GM19372 (cell line): ENCODE measurements at regions not wholly inside any gene's neighbourhood (a gene's known extent, or its start where the extent isn't known, plus 50 kb on each side); places are given as distances from the start of the nearest gene placed in this dataset.

ENCODE experiments used
- ATAC-seq: cut with Tn5 transposase; IDR thresholded peaks from one replicate; pipeline ENCODE4 v1.9.1; 2021; ENCODE audit warnings: mild to moderate bottlenecking, low read depth, moderate library complexity; ENCODE audit not compliant: unreplicated experiment

- no peak for ATAC-seq
Observed at GRCh38 chr1:184267747-184268146, 119.1 kb upstream of the C1orf21 start.

- no peak for ATAC-seq
Observed at GRCh38 chr1:184270556-184270955, 116.3 kb upstream of the C1orf21 start.

GRCh38 chr1:184272175-184272866 lies 114.5 kb upstream of the C1orf21 start:
- no peak for ATAC-seq

- no peak for ATAC-seq
Observed at GRCh38 chr1:184276416-184276815, 110.4 kb upstream of the C1orf21 start.

GRCh38 chr1:184279911-184280458 lies 106.8 kb upstream of the C1orf21 start:
- no peak for ATAC-seq

- no peak for ATAC-seq
Observed at GRCh38 chr1:184283999-184284398, 102.8 kb upstream of the C1orf21 start.

GRCh38 chr1:184284900-184285299 lies 101.9 kb upstream of the C1orf21 start:
- ATAC-seq = no peak

- ATAC-seq = no peak
Observed at GRCh38 chr1:184285401-184286087, 101.3 kb upstream of the C1orf21 start.

GRCh38 chr1:184287001-184287400 lies 99.8 kb upstream of the C1orf21 start:
- ATAC-seq = no peak

GRCh38 chr1:184289825-184290550 lies 96.8 kb upstream of the C1orf21 start:
- ATAC-seq = no peak

- no peak for ATAC-seq
Observed at GRCh38 chr1:184291701-184292100, 95.1 kb upstream of the C1orf21 start.

GRCh38 chr1:184292101-184292500 lies 94.7 kb upstream of the C1orf21 start:
- no peak for ATAC-seq

GRCh38 chr1:184294101-184294500 lies 92.7 kb upstream of the C1orf21 start:
- ATAC-seq = no peak

- no peak for ATAC-seq
Observed at GRCh38 chr1:184296466-184297243, 90.2 kb upstream of the C1orf21 start.

- ATAC-seq = no peak
Observed at GRCh38 chr1:184297244-184297750, 89.5 kb upstream of the C1orf21 start.

GRCh38 chr1:184298440-184299405 lies 88.1 kb upstream of the C1orf21 start:
- no peak for ATAC-seq

- no peak for ATAC-seq
Observed at GRCh38 chr1:184299406-184299790, 87.4 kb upstream of the C1orf21 start.

GRCh38 chr1:184299796-184300195 lies 87.0 kb upstream of the C1orf21 start:
- no peak for ATAC-seq

GRCh38 chr1:184300446-184300845 lies 86.4 kb upstream of the C1orf21 start:
- no peak for ATAC-seq
